ENCODE measurements at regions not wholly inside any gene's neighbourhood (a gene's known extent, or its start where the extent isn't known, plus 50 kb on each side); places are given as distances from the start of the nearest gene placed in this dataset.
A peak's percentile ranks its signal among the peaks of the same experiment; 100 is the strongest.

GRCh38 chr7:42494736-42495135, 257.7 kb upstream of the GLI3 start:
- Mint-ChIP-seq H3K36me3 (no peaks in the 10 kb centered on the region), H3K9me3 (peaks cover 7% of the 10 kb centered on the region), H3K4me1 (ENCODE audit: unreplicated experiment) (peaks cover 24% of the 10 kb centered on the region), H3K27ac (no peak overlapping the region), H3K4me3 (no peak overlapping the region), H3K27me3 (peaks cover 8% of the 10 kb centered on the region)
- DNase-seq (ENCODE audit: extremely low spot score, unreplicated experiment) = no peak
- TF ChIP-seq CTCF (conservative IDR thresholded peaks at IDR 0.05) = no peak

GRCh38 chr7:42494199-42494710, 257.2 kb upstream of the GLI3 start:
- Mint-ChIP-seq H3K4me3 (peak overlapping the region; percentile 86), H3K4me1 (ENCODE audit: unreplicated experiment) (peaks cover 24% of the 10 kb centered on the region), H3K36me3 (no peaks in the 10 kb centered on the region), H3K27me3 (peaks cover 8% of the 10 kb centered on the region), H3K27ac (peak overlapping the region; percentile 84), H3K9me3 (peaks cover 7% of the 10 kb centered on the region)
- DNase-seq (ENCODE audit: extremely low spot score, unreplicated experiment) = no peak
- no peak for TF ChIP-seq CTCF (conservative IDR thresholded peaks at IDR 0.05)

GRCh38 chr7:42493436-42494198, 256.6 kb upstream of the GLI3 start:
- H3K27me3 Mint-ChIP-seq = peaks cover 8% of the 10 kb centered on the region
- peak overlapping the region; percentile 84 for H3K27ac Mint-ChIP-seq
- peaks cover 9% of the 10 kb centered on the region for H3K9me3 Mint-ChIP-seq
- DNase-seq (ENCODE audit: extremely low spot score, unreplicated experiment) = peak; percentile 81
- H3K4me1 Mint-ChIP-seq (ENCODE audit: unreplicated experiment) = peaks cover 24% of the 10 kb centered on the region
- peaks cover 2% of the 10 kb centered on the region for H3K36me3 Mint-ChIP-seq
- peak overlapping the region; percentile 86 for H3K4me3 Mint-ChIP-seq
- peak; percentile 29 for TF ChIP-seq CTCF (conservative IDR thresholded peaks at IDR 0.05)

GRCh38 chr7:42492920-42493319, 255.9 kb upstream of the GLI3 start:
- Mint-ChIP-seq H3K36me3 (peaks cover 3% of the 10 kb centered on the region), H3K27me3 (peaks cover 8% of the 10 kb centered on the region), H3K4me3 (peak overlapping the region; percentile 86), H3K27ac (no peak overlapping the region), H3K4me1 (ENCODE audit: unreplicated experiment) (peaks cover 24% of the 10 kb centered on the region), H3K9me3 (peaks cover 11% of the 10 kb centered on the region)
- no peak for DNase-seq (ENCODE audit: extremely low spot score, unreplicated experiment)
- TF ChIP-seq CTCF (conservative IDR thresholded peaks at IDR 0.05) = no peak

- no peak for DNase-seq (ENCODE audit: extremely low spot score, unreplicated experiment)
Measured at GRCh38 chr7:42491106-42491505, 254.1 kb upstream of the GLI3 start.

More at GRCh38 chr7:42491106-42491505, 254.1 kb upstream of the GLI3 start:
- H3K27ac Mint-ChIP-seq = no peak overlapping the region
- peaks cover 3% of the 10 kb centered on the region for H3K36me3 Mint-ChIP-seq
- H3K4me1 Mint-ChIP-seq (ENCODE audit: unreplicated experiment) = peaks cover 24% of the 10 kb centered on the region
- H3K4me3 Mint-ChIP-seq = no peak overlapping the region
- H3K27me3 Mint-ChIP-seq = peaks cover 8% of the 10 kb centered on the region
- H3K9me3 Mint-ChIP-seq = peaks cover 11% of the 10 kb centered on the region
- no peak for TF ChIP-seq CTCF (conservative IDR thresholded peaks at IDR 0.05)
